HG03045 (cell line): ENCODE measurements at regions not wholly inside any gene's neighbourhood (a gene's known extent, or its start where the extent isn't known, plus 50 kb on each side); places are given as distances from the start of the nearest gene placed in this dataset.
"Not testable (repeated sequence)": the region's sequence is repeated elsewhere in the genome, so short reads cannot be mapped to it uniquely, and the experiment has no call there.

Source experiments
- ATAC-seq: cut with Tn5 transposase; IDR thresholded peaks from one replicate; pipeline ENCODE4 v1.9.1; 2021; ENCODE audit warnings: mild to moderate bottlenecking, moderate library complexity; ENCODE audit not compliant: unreplicated experiment

GRCh38 chr11:25742800-25743199, 589.1 kb upstream of the ANO3 start:
- ATAC-seq: no peak

GRCh38 chr11:25755381-25755780, 576.5 kb upstream of the ANO3 start:
- no peak for ATAC-seq

GRCh38 chr11:25755918-25756584, 575.9 kb upstream of the ANO3 start:
- no peak for ATAC-seq

- no peak for ATAC-seq
Observed at GRCh38 chr11:25758145-25758661, 573.7 kb upstream of the ANO3 start.

- no peak for ATAC-seq
Observed at GRCh38 chr11:25766332-25767015, 565.5 kb upstream of the ANO3 start.

- no peak for ATAC-seq
Observed at GRCh38 chr11:25769287-25769686, 562.6 kb upstream of the ANO3 start.

GRCh38 chr11:25771605-25772004, 560.3 kb upstream of the ANO3 start:
- no peak for ATAC-seq

GRCh38 chr11:25775603-25776002, 556.3 kb upstream of the ANO3 start:
- no peak for ATAC-seq

GRCh38 chr11:25776238-25776637, 555.7 kb upstream of the ANO3 start:
- no peak for ATAC-seq

GRCh38 chr11:25777343-25777742, 554.6 kb upstream of the ANO3 start:
- ATAC-seq: no peak

GRCh38 chr11:25779033-25779432, 552.9 kb upstream of the ANO3 start:
- no peak for ATAC-seq

- ATAC-seq: no peak
Observed at GRCh38 chr11:25787416-25787815, 544.5 kb upstream of the ANO3 start.

GRCh38 chr11:25790396-25790795, 541.5 kb upstream of the ANO3 start:
- ATAC-seq: no peak

GRCh38 chr11:25793637-25794036, 538.3 kb upstream of the ANO3 start:
- no peak for ATAC-seq

GRCh38 chr11:25794804-25795203, 537.1 kb upstream of the ANO3 start:
- ATAC-seq: no peak

- no peak for ATAC-seq
Observed at GRCh38 chr11:25816411-25816810, 515.5 kb upstream of the ANO3 start.

- no peak for ATAC-seq
Observed at GRCh38 chr11:25824688-25825087, 507.2 kb upstream of the ANO3 start.

- ATAC-seq: not testable (repeated sequence)
Observed at GRCh38 chr11:25831485-25831884, 500.4 kb upstream of the ANO3 start.

- ATAC-seq: no peak
Observed at GRCh38 chr11:25838918-25839625, 492.9 kb upstream of the ANO3 start.

GRCh38 chr11:25844811-25845210, 487.1 kb upstream of the ANO3 start:
- ATAC-seq: no peak

- no peak for ATAC-seq
Observed at GRCh38 chr11:25855916-25856315, 476.0 kb upstream of the ANO3 start.

- no peak for ATAC-seq
Observed at GRCh38 chr11:25859776-25860175, 472.2 kb upstream of the ANO3 start.
